Astrocyte (in vitro differentiated cells and primary cell): ENCODE measurements at regions not wholly inside any gene's neighbourhood (a gene's known extent, or its start where the extent isn't known, plus 50 kb on each side); places are given as distances from the start of the nearest gene placed in this dataset.

Source experiments
- DNase-seq: peaks from one replicate; pipeline ENCODE4 v3.0.0-alpha.2; 2010; ENCODE audit warnings: low read depth
- FAIRE-seq: peaks from 2 replicates; lab custom pipeline; 2011; peaks lifted over from hg19 to GRCh38; lab: Jason Lieb, UNC
- H2AFZ ChIP-seq: 2 replicates; pipeline ENCODE4 v1.6.0; 2012; ENCODE audit warnings: low read depth, low read length, inconsistent platforms
- H3K27ac ChIP-seq: 2 replicates; pipeline ENCODE4 v1.5.1; 2011; ENCODE audit warnings: low read depth, low read length, inconsistent platforms
- H3K27me3 ChIP-seq: 2 replicates; pipeline ENCODE4 v1.6.0; 2011; ENCODE audit warnings: low read length, inconsistent platforms; ENCODE audit not compliant: insufficient read depth
- H3K36me3 ChIP-seq: 2 replicates; pipeline ENCODE4 v1.5.1; 2011; ENCODE audit warnings: low read length, inconsistent platforms; ENCODE audit not compliant: insufficient read depth
- H3K4me1 ChIP-seq: 2 replicates; pipeline ENCODE4 v1.5.1; 2011; ENCODE audit warnings: low read length, inconsistent platforms; ENCODE audit not compliant: insufficient read depth
- H3K4me2 ChIP-seq: 2 replicates; pipeline ENCODE4 v1.6.0; 2012; ENCODE audit warnings: low read length, inconsistent platforms
- H3K4me3 ChIP-seq: 2 replicates; pipeline ENCODE4 v1.5.1; 2011; ENCODE audit warnings: low read depth, mild to moderate bottlenecking, low read length, inconsistent platforms; ENCODE audit not compliant: insufficient read depth
- H3K79me2 ChIP-seq: 2 replicates; pipeline ENCODE4 v1.6.0; 2012; ENCODE audit warnings: mild to moderate bottlenecking, low read length, inconsistent platforms; ENCODE audit not compliant: insufficient read depth
- H3K9ac ChIP-seq: 2 replicates; pipeline ENCODE4 v1.6.0; 2012; ENCODE audit warnings: mild to moderate bottlenecking, low read length, inconsistent platforms
- H3K9me3 ChIP-seq: 2 replicates; pipeline ENCODE4 v1.5.1; 2012; ENCODE audit warnings: low read depth, mild to moderate bottlenecking, low read length, inconsistent platforms; ENCODE audit not compliant: insufficient read depth
- H4K20me1 ChIP-seq: 2 replicates; pipeline ENCODE4 v1.6.0; 2012; ENCODE audit warnings: low read length, inconsistent platforms; ENCODE audit not compliant: insufficient read depth
- H3K27ac Mint-ChIP-seq: one replicate; pipeline ENCODE4 v1.8.0; 2021; ENCODE audit warnings: mild to moderate bottlenecking, mixed read lengths; ENCODE audit not compliant: unreplicated experiment
- H3K27me3 Mint-ChIP-seq: one replicate; pipeline ENCODE4 v1.8.0; 2021; ENCODE audit warnings: low read depth, mixed read lengths; ENCODE audit not compliant: unreplicated experiment
- H3K36me3 Mint-ChIP-seq: one replicate; pipeline ENCODE4 v1.8.0; 2021; ENCODE audit warnings: low read depth, mixed read lengths; ENCODE audit not compliant: unreplicated experiment
- H3K4me1 Mint-ChIP-seq: one replicate; pipeline ENCODE4 v1.8.0; 2021; ENCODE audit warnings: low read depth, mixed read lengths; ENCODE audit not compliant: unreplicated experiment
- H3K4me3 Mint-ChIP-seq: one replicate; pipeline ENCODE4 v1.8.0; 2021; ENCODE audit warnings: mild to moderate bottlenecking, moderate library complexity, mixed read lengths; ENCODE audit not compliant: unreplicated experiment
- H3K9me3 Mint-ChIP-seq: one replicate; pipeline ENCODE4 v1.8.0; 2021; ENCODE audit warnings: mild to moderate bottlenecking, mixed read lengths; ENCODE audit not compliant: unreplicated experiment
- CTCF ChIP-seq: IDR thresholded peaks from 2 replicates; pipeline ENCODE4 v1.5.1; 2011; ENCODE audit warnings: low read depth, mild to moderate bottlenecking, inconsistent platforms, low read length, moderate library complexity; ENCODE audit not compliant: insufficient read depth
- EZH2 ChIP-seq: IDR thresholded peaks from 2 replicates; pipeline ENCODE4 v1.6.1; 2012; ENCODE audit warnings: mild to moderate bottlenecking, low read length, inconsistent platforms; ENCODE audit not compliant: insufficient read depth

- H3K36me3 Mint-ChIP-seq, result no peaks in the 10 kb centered on the region
- Histone ChIP-seq H3K79me2 (no peaks in the 10 kb centered on the region), H3K9ac (no peak overlapping the region), H3K4me2 (no peak overlapping the region), H4K20me1 (no peaks in the 10 kb centered on the region), H3K27me3 (no peaks in the 10 kb centered on the region), H3K36me3 (no peaks in the 10 kb centered on the region), H3K27ac (no peak overlapping the region), H2AFZ (no peak overlapping the region), H3K4me1 (peaks cover 4% of the 10 kb centered on the region), H3K4me3 (no peak overlapping the region), H3K9me3 (no peaks in the 10 kb centered on the region)
- H3K4me1 Mint-ChIP-seq, result peaks cover 8% of the 10 kb centered on the region
- DNase-seq (no peak), FAIRE-seq (no peak)
- H3K27ac Mint-ChIP-seq, result no peak overlapping the region
- H3K27me3 Mint-ChIP-seq, result no peaks in the 10 kb centered on the region
- peaks cover 2% of the 10 kb centered on the region for H3K9me3 Mint-ChIP-seq
- no peak for TF ChIP-seq EZH2
- no peak for TF ChIP-seq CTCF
- no peak overlapping the region for H3K4me3 Mint-ChIP-seq
Measured at GRCh38 chr4:72627723-72628122, 58.7 kb upstream of the ADAMTS3 start.
